ENCODE measurements at regions not wholly inside any gene's neighbourhood (a gene's known extent, or its start where the extent isn't known, plus 50 kb on each side); places are given as distances from the start of the nearest gene placed in this dataset.

GRCh38 chr17:71689782-71690181, 431.0 kb upstream of the SOX9 start:
- DNase-seq: no peak

- no peak for DNase-seq
Observed at GRCh38 chr17:71699907-71700306, 420.9 kb upstream of the SOX9 start.

- DNase-seq: no peak
Observed at GRCh38 chr17:71703701-71704100, 417.1 kb upstream of the SOX9 start.

- no peak for DNase-seq
Observed at GRCh38 chr17:71709271-71709890, 411.4 kb upstream of the SOX9 start.

GRCh38 chr17:71709946-71710345, 410.9 kb upstream of the SOX9 start:
- DNase-seq: no peak

GRCh38 chr17:71710816-71711215, 410.0 kb upstream of the SOX9 start:
- DNase-seq: no peak

GRCh38 chr17:71713846-71714245, 407.0 kb upstream of the SOX9 start:
- DNase-seq: no peak

- DNase-seq: no peak
Observed at GRCh38 chr17:71724339-71724738, 396.5 kb upstream of the SOX9 start.

GRCh38 chr17:71725811-71726210, 395.0 kb upstream of the SOX9 start:
- no peak for DNase-seq

GRCh38 chr17:71726341-71726740, 394.5 kb upstream of the SOX9 start:
- no peak for DNase-seq

GRCh38 chr17:71727292-71727691, 393.5 kb upstream of the SOX9 start:
- DNase-seq: no peak

- DNase-seq: no peak
Observed at GRCh38 chr17:71727723-71728122, 393.1 kb upstream of the SOX9 start.

- no peak for DNase-seq
Observed at GRCh38 chr17:71730871-71731270, 389.9 kb upstream of the SOX9 start.

- DNase-seq: no peak
Observed at GRCh38 chr17:71735893-71736292, 384.9 kb upstream of the SOX9 start.

GRCh38 chr17:71740866-71741265, 380.0 kb upstream of the SOX9 start:
- no peak for DNase-seq

GRCh38 chr17:71741836-71742235, 379.0 kb upstream of the SOX9 start:
- no peak for DNase-seq

- DNase-seq: no peak
Observed at GRCh38 chr17:71748872-71749271, 371.9 kb upstream of the SOX9 start.

GRCh38 chr17:71753070-71753469, 367.8 kb upstream of the SOX9 start:
- no peak for DNase-seq

GRCh38 chr17:71757156-71757555, 363.7 kb upstream of the SOX9 start:
- DNase-seq: no peak

- no peak for DNase-seq
Observed at GRCh38 chr17:71757956-71758355, 362.9 kb upstream of the SOX9 start.

- DNase-seq: no peak
Observed at GRCh38 chr17:71759422-71760060, 361.3 kb upstream of the SOX9 start.

GRCh38 chr17:71760062-71760720, 360.6 kb upstream of the SOX9 start:
- no peak for DNase-seq

- no peak for DNase-seq
Observed at GRCh38 chr17:71762526-71762925, 358.3 kb upstream of the SOX9 start.

- DNase-seq: no peak
Observed at GRCh38 chr17:71764505-71764904, 356.3 kb upstream of the SOX9 start.

GRCh38 chr17:71765437-71765836, 355.4 kb upstream of the SOX9 start:
- no peak for DNase-seq
